G401 (cell line): ENCODE measurements at regions not wholly inside any gene's neighbourhood (a gene's known extent, or its start where the extent isn't known, plus 50 kb on each side); places are given as distances from the start of the nearest gene placed in this dataset.

Source experiments
- DNase-seq: peaks from one replicate; pipeline ENCODE4 v3.0.0-alpha.2; 2015; ENCODE audit warnings: low spot score
- in situ Hi-C: cut with HindIII; loops from 2 replicates; pipeline ENCODE4 v1.10.0; 2016; ENCODE audit warnings: low sequenced_read_pairs, mixed read lengths

DNA sequence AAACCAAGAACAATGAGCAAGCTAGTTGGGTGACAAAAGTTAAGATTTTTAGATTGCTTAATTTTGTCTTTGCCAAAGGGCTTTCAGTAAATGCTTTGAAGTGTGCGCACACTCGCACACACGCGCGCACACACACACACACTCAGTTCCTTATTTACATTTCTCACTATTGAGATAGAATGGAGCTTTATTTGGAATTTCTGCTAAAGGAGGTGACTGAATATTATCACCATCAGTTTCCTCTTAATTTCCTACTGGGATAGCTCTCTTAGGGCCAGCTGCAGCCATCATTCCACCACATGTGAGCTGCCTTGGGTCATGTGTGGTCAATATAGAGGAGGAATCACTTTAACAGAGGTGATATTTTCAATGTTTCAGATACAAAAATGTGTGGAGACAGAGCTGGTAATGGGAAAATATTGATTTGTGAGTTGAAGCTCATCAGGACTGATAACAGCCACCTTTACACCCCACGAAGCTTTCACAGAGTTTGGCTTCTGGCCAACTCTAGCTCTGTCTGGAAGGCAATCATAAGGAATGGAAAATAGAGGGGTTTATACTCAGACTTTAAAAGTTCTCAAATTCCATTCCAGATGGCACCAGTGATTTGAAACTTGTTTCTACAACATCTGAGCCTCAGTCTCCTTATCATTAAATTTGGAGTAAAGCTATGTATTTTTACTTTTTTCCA lies 99.9 kb downstream of the MACIR start:
- in situ Hi-C loops: loop anchor here (5.0 kb wide), 1 partner anchor 44 kb away; no protein-coding TSS in a partner anchor
- no peak for DNase-seq

DNA sequence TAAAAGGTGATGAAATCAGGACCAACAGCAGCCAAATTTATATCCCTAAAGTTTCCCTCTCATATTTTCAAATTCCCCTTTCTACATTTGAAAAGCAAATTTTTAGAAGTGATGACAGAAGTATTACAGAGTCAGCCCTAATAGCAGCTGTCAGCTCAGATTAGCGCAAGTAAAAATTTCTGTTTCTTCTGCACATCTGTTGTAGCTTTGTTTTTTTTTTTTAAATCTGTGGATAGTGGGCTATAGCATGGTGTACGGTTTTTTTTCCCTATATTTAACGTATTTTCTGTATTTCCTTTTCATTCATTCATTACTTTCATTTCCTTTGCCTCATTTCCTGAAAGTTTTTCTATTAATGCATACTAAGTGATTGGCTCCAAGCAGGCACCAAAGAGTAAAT lies 99.1 kb downstream of the MACIR start:
- in situ Hi-C loops: loop anchor here (5.0 kb wide), 1 partner anchor 45 kb away; no protein-coding TSS in a partner anchor
- DNase-seq: no peak

- in situ Hi-C loops: loop anchor here (5.0 kb wide), 1 partner anchor 46 kb away; no protein-coding TSS in a partner anchor
- no peak for DNase-seq
These were observed 98.0 kb downstream of the MACIR start for GRCh38 chr5:103356350-103357091.

DNA sequence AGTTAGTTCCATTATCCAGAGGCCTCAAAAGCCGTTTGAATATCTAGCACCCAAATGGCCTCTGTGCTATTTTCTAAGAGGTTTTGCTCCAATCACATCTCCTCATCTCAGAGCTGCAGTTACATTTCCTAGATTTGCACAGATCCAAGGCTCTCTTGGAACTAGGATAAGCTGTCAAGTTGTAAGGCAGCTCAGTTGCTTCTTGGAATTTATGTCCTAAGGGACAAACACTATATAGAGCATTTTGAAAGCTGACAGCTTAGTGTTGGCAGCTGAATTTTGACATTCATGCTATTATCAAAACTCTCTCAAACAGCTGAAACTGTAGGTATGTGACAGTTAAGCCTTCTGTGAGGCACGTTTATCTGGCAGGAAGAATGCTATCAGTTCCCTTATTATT lies 97.0 kb downstream of the MACIR start:
- in situ Hi-C loops: loop anchor here (5.0 kb wide), 1 partner anchor 47 kb away; no protein-coding TSS in a partner anchor
- DNase-seq: no peak

DNA sequence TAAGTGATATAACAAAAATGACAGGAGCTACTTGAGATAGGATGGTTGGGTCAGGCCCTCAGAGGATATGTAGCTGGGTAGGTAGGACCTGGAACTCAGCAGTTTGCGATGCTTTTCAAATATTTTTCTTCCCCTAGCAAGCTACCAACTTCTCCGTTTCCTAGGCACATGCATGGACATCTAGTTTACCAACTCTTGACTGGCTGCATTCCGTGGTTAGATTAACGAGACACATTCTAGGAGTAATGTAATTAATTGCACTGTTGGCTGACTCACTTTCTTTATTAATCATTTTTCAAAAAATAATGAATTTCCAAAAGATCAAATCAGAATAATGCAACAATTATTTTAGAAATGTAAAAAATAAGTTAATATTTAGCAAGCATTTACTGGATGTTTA lies 95.9 kb downstream of the MACIR start:
- no peak for DNase-seq
- in situ Hi-C loops: no loop called here

DNA sequence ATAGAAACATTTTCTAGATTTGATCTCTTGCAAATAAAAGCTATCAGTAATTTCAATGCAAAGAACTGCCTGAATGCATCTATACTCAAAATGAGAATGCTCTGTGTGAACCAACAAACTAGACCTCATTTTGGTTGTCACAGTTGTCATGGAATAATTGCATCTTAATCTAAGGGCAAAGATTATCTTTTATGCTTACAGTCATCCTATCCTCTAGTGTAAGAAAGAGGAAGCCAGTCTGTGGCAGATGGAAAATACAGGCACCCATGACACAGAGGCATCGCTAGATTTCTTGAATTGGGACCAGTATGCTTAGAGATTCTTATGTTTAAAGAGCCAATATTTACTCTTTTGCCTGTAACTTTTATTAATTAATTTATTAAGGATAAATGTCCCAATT lies 95.0 kb downstream of the MACIR start:
- DNase-seq: no peak
- in situ Hi-C loops: no loop called here

- in situ Hi-C loops: no loop called here
- no peak for DNase-seq
These were observed 89.3 kb downstream of the MACIR start for GRCh38 chr5:103347716-103348423.

- DNase-seq: no peak
- in situ Hi-C loops: no loop called here
These were observed 87.7 kb downstream of the MACIR start for GRCh38 chr5:103346162-103346748.

DNA sequence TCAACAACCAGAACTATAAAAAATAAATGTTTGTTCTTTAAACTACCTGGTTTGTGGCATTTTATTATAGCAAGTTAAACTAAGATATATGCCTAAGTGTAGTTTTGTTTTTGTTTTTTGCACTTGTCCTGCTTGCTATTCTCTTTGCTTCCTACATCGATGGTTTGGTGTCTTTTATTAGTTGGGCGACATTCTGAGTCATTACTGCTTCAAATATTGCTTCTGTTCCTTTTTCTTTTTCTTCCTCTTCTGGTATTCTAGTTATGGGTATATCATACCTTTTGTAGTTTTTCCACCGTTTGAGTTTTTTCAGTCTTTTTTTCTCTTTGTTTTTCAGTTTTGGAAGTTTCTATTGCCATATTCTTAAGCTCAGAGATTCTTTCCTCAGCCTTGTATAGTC lies 86.9 kb downstream of the MACIR start:
- no peak for DNase-seq
- in situ Hi-C loops: no loop called here

DNA sequence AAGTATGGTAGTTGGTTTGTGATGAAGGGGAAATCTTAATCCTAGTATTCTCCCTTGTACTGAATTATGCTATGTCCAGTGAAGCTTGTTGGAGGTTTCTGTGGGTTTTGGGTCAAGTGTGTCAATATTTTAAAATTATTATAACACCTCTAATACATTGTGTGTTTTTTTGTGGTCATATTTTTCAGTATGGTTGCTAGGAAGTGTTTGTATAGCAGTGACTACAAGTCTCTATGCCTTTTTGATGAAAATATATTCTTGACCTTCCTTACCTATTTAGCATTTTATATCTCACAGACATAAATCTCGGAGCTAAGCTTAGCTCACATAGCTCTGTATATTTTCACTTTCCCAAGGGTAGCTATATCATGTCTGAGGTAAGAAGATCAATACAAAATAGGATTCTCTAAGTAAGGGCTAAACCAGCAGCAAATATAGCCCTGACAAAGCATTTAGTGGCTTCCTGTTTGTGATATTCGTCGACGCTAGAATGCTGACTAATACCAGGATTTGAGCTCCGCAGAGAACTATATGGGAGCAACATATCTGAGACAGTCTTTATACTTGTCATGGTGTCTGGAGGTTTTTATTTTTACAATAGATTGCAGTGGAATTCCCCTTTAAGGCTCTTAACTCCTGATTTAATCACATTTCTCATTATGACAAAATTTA lies 82.3 kb downstream of the MACIR start:
- DNase-seq: no peak
- in situ Hi-C loops: no loop called here

DNA sequence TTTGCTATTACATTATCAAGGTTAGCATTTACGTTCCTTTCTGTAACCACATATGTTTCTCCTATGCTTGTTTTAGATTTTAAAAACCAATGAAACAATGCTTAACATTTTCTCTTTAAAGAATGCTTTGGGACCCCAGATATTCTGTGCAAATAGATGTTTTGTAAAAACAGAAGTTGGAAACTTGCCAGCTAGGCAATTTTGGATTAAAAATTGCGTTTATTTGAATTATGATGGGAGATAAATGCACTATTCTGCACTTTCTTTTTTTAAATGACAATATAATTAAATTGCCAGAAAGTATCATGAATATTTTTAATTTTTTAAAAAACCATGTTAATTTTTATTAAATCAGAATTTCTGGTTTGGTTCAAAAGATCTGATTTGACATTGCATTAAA lies 81.6 kb downstream of the MACIR start:
- in situ Hi-C loops: no loop called here
- DNase-seq: no peak

DNA sequence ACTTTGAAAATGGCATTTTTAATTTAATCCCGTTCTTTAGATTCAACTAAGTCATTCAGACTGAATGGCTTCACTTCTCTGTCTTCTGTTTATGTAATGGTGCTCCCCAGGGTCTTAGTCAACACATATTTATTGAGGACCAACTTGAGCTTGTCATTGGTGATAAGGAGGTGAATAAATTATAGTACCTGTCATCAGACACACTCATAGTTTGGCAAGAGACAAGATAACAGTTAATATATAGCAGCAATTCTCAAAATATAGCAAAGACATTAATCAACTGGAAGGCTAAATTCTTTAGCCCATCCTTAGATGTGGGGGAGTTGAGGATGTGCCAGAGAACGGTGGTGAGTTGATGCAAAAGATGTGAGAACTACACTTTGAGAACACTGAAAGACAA lies 78.4 kb downstream of the MACIR start:
- DNase-seq: no peak

GRCh38 chr5:103333376-103333775 lies 74.8 kb downstream of the MACIR start:
- no peak for DNase-seq
- in situ Hi-C loops: no loop called here

More for the DNA sequence above, 78.4 kb downstream of the MACIR start:
- in situ Hi-C loops: no loop called here

- in situ Hi-C loops: no loop called here
- no peak for DNase-seq
These were observed 72.3 kb downstream of the MACIR start for GRCh38 chr5:103330875-103331274.
